NCI-H2196 (cell line): ENCODE measurements at regions not wholly inside any gene's neighbourhood (a gene's known extent, or its start where the extent isn't known, plus 50 kb on each side); places are given as distances from the start of the nearest gene placed in this dataset.
"Not testable (repeated sequence)": the region's sequence is repeated elsewhere in the genome, so short reads cannot be mapped to it uniquely, and the experiment has no call there.

Experiments
- DNase-seq: peaks from one replicate; lab custom pipeline; 2025; ENCODE audit not compliant: unreplicated experiment; lab: John Stamatoyannopoulos, UW

DNA sequence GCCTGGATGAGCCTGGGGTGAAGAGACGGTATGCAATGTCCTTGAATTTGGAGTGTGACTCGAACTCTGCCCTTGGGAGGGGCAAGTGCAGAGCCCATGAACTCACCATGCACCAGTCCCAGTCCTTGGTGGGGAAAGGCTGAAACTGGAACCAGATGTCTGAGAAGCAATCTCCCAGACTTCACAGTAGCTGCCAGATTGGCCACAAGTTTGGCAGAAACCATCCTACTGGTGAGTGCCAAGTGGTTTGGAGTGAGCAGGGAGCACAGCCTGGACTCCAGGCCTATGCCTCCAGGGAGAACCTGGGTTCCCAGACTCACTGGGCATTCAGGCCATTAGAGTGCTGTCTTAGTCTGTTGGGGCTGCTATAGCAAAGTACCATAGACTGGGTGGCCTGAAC is 99.6 kb upstream of the LYZL1 start:
- DNase-seq = no peak

DNA sequence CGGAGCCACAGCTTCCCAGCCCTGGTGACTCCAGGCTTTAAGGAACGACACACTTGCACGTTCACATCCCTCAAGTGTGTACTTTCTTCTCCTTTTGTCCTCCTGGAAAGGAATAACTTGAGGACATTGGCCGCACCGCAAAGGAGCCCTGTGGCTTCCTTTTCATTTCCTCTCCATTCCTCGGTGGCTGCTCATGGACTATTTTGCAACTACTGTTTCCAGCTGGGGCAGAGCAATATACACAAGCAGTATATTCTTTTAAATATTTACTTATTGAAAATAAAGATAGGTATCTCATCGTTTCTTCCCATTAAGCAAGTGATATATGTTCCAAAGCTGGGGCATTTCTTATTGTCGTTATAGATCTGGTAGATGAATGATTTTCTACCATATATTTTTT is 97.2 kb upstream of the LYZL1 start:
- no peak for DNase-seq

DNA sequence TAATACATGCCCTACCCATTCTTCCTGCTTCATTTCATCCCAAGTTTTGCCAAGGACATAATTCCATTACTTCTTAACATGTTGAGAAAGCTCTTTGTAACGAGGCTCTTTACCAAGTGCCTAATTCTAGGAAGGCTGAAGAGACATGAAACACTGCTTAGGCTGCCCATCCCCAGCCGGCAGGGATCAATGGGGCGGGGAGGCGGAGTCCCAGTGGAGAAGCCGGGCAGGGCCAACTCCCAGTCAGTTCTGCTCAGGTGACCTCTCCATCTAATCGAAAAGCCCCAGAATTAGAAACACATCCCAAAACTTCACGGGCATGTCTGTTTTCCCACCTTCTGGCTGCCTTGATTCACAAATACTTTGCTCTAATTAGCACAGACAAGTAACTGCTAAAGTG is 89.5 kb upstream of the LYZL1 start:
- no peak for DNase-seq

DNA sequence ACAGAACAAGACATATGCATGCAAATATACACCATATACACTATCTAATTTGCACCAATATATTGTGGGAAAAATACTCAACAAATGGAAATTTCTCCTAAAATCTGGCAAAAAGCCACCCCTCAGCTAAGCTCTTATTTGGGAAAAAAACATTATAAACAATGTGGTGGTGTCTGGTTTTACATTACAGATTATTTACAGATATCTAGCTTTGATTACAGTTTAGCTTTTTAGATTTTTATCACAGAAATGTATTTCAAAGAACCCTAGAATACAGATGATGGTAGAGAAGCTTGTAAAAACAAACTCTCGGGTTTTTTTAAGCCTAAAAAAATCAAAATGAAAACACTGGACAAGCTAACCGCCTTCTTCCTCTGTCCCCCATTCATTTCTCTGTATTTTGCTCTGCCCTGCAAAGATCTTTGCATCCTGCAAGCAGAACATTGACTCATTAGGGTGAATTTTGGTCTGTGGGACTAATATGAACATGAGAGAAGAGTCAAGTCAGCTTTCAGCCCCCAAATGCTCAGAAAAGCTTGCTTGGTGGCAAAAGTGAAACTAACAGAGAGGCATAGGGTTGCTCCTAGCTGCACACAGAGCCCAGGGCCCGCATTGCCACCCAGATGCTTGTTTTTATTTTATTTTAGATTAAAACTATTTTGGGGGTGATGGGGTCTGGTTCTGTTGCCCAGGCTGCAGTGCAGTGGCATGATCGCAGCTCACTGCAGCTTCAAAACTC is 88.8 kb upstream of the LYZL1 start:
- DNase-seq = no peak

DNA sequence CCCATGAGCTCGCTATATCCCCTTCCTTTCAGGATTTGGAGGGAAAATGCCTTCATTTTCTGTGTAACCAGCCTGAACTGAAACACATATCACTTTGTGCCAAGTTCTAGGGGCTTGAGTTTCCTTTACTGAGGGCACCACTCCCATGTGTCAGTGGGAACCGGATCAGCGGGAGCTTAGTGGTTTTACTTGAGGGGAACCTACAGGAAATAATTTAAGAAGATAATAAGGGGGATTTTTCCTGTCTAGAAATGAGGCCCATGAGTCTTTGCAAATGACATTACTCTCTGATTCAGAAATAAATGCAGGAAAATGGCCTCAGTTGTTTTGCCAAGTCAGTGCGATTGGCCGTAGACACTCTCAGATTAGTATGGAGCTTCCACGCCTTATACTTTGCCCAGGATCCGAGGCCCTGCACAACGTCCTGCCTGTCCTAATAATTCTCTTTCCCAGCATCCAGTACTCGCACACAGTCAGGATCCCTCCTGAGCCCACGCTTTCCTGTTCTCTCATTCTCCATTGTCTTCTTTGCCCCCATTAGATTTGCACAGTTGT is 86.4 kb upstream of the LYZL1 start:
- DNase-seq = no peak

DNA sequence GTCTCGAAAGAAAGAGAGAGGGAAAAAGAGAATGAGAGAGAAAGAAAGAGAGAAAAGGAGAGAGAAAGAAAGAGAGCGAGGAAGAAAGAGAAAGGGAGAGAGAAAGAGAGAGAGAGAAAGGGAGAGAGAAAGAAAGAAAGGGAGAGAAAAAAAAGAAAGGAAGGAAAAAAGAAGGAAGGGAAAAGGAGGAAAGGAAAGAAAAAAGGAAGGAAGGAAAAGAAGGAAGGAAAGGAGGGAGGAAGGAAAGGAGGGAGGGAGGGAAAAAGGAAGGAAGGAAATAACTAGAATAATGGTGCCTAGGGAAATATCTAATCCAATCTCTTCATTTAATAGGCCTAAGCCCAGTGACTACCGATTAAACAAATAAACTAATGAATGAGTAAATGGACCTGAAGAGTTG is 85.4 kb upstream of the LYZL1 start:
- no peak for DNase-seq

DNA sequence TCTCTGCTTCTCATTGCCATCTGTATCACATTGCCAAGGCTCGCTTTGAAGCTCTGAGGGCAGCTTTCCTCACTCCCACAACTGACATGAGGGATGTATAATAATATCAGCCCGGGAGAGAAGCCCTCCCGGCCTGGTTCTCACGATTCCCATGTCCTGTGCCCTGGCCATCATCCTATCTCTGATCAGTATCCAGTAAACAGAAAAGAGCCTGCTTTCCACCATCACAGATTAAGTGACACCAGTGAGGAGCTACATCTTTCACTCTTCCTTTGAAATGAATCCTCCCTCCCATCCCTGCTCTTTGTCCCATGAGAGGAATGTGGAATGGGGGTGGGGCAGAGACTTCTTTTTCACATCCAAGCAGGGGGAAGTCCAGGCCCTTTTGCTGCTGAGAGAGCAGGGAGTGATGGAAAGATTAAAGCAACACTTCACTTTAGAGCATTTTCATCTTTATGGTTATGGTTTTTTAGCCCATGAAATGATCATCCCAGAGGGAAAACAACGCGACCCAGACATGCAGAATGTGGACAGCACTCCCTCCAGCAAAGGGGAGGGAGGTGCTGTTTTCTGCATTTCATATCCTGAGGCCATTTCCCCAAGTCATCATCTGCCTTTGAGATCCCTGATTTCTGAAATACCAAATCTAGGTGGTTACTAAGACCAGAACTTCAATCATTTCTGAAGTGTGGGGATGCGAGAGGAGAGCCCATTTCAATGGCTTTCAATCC is 84.6 kb upstream of the LYZL1 start:
- DNase-seq = no peak

DNA sequence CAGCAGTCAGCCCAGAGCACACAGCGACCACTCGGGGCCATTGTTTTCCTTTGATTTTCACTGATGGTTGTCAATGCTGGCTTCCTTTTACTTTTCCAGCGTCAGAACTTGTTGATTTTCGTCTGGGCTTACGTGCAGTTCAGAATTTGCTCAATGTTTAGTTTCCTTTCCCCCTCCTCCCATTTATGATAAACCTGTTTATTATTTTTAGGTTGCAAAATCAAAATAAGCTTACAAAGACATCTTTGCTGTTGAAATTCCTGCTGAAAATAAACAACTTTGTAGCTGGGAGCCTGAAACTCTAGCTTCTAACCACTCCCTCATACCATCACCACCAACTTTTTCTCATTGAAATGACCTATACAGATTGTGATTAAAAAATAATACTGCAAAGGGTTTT is 83.1 kb upstream of the LYZL1 start:
- no peak for DNase-seq

DNA sequence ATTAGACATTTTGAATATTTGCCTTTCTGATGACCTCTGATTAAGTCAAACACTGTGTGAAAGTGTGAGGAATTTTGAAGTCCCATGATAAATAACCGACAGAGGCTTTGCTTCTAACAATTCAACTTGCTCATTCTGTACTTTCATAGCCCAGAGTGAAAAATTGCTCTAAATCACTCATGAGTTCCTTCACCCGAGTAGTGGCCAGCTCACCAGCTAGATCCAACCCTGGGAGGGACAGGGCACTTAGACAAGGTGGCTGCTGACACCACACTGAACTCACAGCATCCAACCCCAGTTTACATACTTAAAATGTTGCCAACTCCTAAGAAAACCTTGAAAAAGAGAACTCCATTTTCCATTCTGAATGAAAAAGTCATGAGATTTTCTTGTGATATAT is 80.0 kb upstream of the LYZL1 start:
- DNase-seq = no peak

DNA sequence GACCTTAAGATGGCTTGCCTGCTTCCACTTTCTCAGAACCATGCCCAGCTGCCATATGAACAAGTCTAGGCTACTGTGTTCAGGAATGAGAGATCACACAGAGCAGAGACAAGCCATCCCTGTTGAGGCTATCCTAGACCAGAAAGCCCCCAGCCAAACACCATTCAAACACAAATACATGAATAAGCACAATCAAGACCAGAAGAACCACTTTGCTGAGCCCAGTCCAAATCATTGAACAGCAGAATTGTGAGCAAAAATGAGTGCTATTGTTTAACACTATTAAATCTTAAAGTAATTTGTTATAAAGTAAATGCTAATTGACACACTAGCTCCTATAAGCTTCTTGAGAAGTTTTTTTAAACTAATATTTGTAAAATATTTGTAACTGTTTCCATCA is 79.0 kb upstream of the LYZL1 start:
- DNase-seq = no peak

DNA sequence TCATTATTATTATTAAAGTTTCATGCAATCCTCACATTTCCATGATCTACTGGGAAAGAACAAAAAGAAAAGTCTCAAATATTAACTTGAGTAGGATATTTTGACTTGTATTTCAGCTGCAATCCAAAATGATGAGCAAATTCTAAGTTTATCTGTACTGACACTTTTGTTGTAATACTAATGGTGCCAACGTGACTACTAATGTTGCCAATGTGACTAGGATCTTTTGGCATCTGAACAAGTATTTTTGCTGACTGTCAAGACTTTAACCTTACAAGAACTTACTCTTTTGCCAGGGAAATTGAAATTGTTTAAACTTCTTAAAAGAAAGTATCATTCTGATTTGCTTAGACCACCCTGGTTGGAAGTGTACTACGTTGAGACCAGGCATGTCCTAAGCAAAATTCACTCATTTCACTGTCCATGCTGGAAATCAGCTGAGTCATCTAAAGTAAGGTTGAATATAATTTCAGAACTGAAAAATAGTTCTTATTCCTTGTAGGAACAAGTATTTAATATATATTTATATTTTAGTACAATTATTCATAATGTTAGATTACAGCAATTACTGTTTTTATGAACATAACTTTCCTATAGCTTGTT is 78.5 kb upstream of the LYZL1 start:
- no peak for DNase-seq

DNA sequence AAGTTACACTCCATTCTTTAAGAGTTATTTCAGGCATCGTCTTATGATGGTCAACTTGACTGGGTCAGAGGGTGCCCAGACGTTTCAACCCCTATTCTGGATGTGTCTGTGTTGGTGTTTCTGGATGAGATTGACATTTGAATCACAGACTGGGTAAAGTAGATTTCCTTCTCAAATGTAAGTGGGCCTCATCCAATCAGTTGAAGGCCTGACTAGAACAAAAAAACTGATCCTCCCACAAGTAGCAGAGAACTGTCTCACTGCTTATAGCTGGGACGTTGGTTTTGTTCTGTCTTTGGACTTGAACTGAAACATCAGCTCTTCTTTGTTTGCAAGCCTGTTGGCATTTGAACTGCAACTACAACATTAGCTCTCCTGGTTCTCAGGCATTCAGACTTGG is 76.3 kb upstream of the LYZL1 start:
- DNase-seq = no peak

DNA sequence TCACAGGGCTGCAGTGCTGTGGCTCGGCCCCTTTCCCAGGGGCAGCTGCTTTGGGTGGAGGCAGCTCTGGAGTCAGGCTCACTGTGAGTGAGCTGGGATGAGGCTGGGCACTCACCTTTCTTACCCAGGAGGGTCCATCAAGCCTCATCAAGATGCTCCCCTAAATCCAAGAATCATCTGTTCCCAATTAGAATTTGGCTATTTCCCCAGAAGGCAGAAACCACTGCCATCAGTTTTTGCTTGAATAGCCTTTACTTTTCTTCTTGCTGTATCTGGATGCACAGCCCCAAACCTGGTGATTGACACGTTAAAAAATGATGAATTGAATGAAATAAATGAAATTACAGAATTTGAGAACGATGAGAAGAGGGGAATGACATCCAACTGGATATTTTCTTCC is 74.3 kb upstream of the LYZL1 start:
- DNase-seq = no peak

DNA sequence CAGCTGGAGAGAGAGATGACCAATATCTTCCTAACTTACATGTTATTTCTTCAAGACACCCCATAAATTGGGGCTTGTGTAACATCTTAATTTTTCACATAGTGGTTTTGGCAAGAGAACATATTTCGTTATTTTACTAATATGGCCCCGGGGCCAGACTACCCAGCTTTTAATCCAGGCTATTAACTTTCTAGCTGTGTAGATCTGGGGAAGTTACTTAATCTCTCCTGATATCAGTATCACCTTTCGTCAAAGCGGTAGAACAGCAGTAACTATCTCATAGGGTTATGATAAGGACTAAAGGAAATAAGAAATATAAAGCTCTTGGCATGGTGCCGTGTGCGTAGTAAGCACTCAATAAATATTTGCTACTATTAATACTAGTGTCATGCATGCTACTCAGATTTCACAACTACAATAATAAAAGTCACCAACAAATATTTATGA is 71.6 kb upstream of the LYZL1 start:
- no peak for DNase-seq

DNA sequence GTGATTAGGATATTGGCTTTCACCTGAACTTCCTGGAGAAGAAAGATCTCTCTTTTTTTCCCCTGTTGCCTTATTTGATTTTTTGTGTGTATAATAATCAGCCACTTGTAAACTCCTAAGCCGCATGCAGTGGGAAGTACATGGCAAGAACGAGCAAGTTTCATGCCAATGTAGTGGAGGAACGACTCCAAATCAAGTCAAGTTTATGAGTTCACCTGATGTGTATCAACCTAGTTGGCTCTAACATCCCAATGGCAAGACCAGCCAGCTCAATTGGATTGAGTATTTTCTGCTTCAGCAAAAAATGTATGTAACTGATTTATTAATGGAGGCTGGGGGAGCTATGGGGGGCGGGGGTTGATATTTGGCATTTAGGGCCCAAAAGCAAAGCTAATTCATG is 65.5 kb upstream of the LYZL1 start:
- DNase-seq = no peak

DNA sequence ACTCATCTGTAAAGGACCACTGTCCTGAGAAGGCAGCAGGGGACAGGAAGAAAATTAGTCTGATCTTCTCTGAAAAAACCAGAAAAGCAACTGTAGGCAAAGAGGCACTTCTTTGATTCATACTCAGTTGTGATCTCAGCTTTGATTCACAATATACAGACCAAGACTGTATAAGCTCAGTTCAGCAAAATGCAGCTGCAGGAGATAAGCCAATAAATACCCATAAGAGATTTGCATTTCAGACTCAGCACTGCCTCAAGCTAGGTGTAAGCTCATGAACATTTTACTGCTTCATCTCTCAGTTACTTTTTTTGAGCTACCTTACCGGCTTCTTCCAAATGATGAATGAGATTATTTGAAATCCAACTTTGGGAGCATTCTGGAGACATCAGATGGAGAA is 64.2 kb upstream of the LYZL1 start:
- DNase-seq = no peak

DNA sequence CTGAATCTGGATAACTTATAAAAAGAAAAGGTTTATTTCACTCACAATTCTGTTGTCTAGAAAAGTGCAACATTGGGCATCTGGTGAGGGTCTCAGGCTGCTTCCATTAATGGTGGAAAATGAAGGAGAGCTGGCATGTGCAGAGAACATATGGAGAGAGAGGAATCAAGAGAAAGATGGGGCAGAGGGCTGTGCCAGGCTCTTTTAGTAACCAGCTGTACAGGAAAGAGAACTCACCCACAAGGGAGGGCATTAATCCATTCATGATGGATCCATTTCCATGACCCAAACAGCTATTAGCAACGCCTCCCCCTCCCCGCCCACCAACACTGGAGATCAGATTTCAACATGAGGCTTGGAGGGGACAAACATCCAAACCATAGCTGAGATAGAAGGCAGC is 61.7 kb upstream of the LYZL1 start:
- DNase-seq = no peak

DNA sequence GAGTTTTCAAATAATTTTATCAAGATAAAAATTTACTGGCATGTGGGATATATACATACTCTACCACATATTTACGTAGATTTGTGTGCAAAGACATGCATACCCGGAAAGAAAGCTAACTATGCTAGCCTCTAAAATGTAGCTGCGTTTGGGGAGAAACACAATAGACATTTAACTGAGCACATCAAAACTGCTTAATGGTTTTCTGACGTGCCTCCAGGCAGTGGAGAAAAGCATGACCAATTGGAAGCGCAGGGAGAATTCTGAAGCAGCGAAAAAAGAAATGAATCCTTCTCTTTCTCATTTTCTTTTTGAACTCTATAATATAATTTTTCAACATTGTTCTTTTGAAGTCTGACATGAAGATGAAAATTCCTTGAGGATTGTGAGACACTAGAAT is 60.3 kb upstream of the LYZL1 start:
- DNase-seq = no peak

DNA sequence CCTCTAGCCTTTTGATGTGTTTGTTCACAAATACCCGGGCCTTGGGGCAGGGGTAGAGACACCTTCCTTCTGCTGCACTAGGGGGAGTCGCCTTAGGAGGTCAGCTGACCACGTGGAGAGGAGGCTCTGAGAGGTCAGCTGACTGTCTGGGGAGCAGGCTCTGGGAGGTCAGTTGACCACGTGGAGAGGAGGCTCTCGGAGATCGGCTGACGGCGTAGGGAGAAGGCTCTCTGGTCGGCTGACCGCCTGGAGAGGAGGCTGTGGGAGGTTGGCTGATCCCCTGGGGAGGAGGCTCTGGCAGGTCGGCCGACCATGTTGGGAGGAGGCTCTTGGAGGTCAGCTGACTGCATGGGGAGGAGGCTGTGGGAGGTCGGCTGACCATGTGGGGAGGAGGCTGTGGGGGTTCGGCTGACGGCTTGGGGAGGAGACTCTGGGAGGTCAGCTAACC is 59.6 kb upstream of the LYZL1 start:
- DNase-seq = no peak

DNA sequence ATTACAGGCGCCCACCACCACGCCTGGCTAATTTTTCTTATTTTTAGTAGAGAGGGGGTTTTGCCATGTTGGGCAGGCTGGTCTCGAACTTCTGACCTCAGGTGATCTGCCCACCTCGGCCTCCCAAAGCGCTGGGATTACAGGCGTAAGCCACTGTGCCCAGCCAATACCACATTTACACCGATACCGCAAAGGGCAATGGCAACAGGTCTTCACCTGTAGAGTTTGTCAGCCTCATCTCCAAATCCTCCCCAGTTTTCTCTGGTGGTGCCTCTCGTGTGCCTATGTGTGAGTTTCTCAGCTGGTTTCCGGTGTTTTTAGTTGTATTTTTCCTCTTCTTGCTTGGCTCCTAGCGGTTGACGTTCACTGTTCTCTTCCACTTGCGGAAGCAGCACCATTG is 52.0 kb upstream of the LYZL1 start:
- DNase-seq = not testable (repeated sequence)

DNA sequence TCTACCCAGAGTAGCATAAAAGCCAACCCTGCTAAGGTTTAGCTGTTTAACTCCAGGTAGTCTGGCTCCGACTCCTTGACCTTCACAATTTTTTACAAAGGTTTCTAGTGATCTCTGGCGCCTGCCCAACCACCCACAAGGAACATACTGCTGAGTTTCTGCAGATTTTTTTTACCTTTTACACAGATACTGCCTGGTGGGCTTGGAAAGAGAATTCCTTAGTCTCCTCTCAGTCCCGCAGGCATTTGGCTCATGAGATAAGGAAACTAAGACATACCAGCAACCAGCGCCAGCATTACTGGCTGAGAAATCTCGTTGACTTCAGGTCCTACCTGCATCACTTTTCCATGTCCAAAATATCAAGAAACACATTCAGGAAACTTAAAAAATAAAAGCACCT is 51.1 kb upstream of the LYZL1 start:
- no peak for DNase-seq

DNA sequence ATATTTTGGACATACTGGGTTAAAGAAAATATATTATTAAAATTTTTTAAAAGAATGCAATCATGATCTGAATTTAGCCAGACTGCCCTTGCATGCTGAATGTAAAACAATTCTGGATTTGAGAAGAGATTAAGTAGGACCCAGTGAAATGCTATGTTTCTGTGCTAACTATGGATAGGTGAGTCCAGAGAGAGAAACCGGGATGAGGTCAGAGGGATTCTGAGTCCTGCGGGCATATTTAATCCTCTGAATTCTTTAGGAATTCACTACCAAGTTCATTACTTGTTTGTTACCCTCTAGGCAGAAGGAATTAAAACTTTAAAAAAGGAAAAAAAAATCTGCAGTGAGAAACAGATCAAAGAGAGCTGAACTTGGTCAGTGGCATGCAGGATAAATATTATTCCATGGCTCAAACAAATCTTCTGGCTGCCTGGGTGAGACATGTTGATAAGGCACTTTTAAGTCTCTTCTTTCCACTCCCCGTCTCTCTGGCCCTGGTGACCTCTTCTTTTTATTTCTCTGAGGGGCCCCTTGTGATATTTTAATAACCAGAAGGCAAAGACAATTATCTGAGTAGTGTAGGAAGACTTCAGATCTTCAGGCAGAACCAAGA is 50.2 kb upstream of the LYZL1 start:
- DNase-seq = no peak
